ENCODE measurements at regions not wholly inside any gene's neighbourhood (a gene's known extent, or its start where the extent isn't known, plus 50 kb on each side); places are given as distances from the start of the nearest gene placed in this dataset.

DNA sequence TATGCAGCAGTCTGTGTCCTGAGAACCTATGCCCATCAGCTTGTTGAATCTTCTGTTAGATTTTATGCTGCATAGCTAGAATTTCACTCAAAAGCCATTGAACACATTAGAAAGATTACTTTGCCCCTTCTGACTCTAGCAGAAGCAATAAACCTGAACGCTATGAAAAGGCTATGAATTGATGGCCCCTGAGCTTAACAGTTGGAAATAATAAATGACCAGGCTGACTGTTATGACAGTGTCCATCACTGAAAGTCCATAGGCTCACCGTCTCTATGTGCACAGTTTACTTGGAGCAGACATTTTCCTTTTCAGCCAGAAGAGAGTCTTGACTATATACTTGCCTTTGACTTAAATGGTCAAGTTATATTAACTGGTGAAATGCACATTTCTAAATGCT, 1618.8 kb upstream of the ACVR2A start:
- intact Hi-C loops (cut with micrococcal nuclease), result no loop called here
- no peaks in the 10 kb centered on the region for H3K9me2 ChIP-seq (replicated peaks; ENCODE audit: low read length)
- no peaks in the 10 kb centered on the region for H4K20me1 ChIP-seq (ENCODE audit: low read length)
- no TSS peak for BruUV-seq (replicated peaks)
- no peaks in the 10 kb centered on the region for H3K4me1 ChIP-seq (ENCODE audit: insufficient read depth, low read length)
- H3K79me2 ChIP-seq (ENCODE audit: low read length), result no peaks in the 10 kb centered on the region
- no peak overlapping the region for H3K4me3 ChIP-seq (ENCODE audit: low read length)
- no peak overlapping the region for H3K27ac ChIP-seq (ENCODE audit: low read length)
- no peak overlapping the region for H3K9ac ChIP-seq (ENCODE audit: low read length)
- no peak overlapping the region for H3K4me2 ChIP-seq (ENCODE audit: low read length)
- POLR2A ChIA-PET (ENCODE audit: unreplicated experiment), result no interaction called here
- TF ChIP-seq EZH2 (IDR thresholded peaks at IDR 0.05; ENCODE audit: low read length, unreplicated experiment), result no peak
- no peak for TF ChIP-seq EZH2phosphoT487 (IDR thresholded peaks at IDR 0.05; ENCODE audit: borderline replicate concordance, low read length)
- TF ChIP-seq, protein P1, sequence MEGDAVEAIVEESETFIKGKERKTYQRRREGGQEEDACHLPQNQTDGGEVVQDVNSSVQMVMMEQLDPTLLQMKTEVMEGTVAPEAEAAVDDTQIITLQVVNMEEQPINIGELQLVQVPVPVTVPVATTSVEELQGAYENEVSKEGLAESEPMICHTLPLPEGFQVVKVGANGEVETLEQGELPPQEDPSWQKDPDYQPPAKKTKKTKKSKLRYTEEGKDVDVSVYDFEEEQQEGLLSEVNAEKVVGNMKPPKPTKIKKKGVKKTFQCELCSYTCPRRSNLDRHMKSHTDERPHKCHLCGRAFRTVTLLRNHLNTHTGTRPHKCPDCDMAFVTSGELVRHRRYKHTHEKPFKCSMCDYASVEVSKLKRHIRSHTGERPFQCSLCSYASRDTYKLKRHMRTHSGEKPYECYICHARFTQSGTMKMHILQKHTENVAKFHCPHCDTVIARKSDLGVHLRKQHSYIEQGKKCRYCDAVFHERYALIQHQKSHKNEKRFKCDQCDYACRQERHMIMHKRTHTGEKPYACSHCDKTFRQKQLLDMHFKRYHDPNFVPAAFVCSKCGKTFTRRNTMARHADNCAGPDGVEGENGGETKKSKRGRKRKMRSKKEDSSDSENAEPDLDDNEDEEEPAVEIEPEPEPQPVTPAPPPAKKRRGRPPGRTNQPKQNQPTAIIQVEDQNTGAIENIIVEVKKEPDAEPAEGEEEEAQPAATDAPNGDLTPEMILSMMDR (conservative IDR thresholded peaks at IDR 0.05; ENCODE audit: low read depth, low read length), result no peak
- H3K9me3 ChIP-seq (ENCODE audit: low read length), result no peaks in the 10 kb centered on the region
- DNase-seq (no peak), ATAC-seq (no peak)
- H2AFZ ChIP-seq (ENCODE audit: low read length), result no peak overlapping the region
- CTCF ChIA-PET, result no interaction called here
- H3F3A ChIP-seq (ENCODE audit: low read length, unreplicated experiment), result no peaks in the 10 kb centered on the region
- no peaks in the 10 kb centered on the region for H3K36me3 ChIP-seq (ENCODE audit: low read depth, low read length)
- H3K27me3 ChIP-seq (ENCODE audit: low read length), result no peaks in the 10 kb centered on the region

DNA sequence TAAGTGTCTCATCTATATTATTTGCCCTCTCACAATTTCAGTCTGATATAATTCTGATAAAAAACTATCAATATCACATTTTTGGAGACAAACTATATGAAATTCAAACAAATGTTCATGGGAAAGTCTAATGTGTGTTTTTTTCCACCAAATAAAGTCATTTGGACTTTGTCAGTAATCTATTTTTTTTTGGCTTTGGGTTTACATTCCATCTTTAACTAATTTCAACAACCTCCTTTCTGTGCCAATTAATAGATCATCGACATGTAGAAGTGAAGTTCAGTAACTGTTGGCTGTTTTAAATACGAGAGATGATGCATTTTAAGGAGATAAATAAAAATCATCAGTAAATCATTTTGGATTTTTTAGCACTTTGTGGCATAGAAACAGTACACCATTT, 1623.0 kb upstream of the ACVR2A start:
- H3K79me2 ChIP-seq (ENCODE audit: low read length), result no peaks in the 10 kb centered on the region
- no peaks in the 10 kb centered on the region for H3K9me2 ChIP-seq (replicated peaks; ENCODE audit: low read length)
- intact Hi-C loops (cut with micrococcal nuclease), result no loop called here
- POLR2A ChIA-PET (ENCODE audit: unreplicated experiment), result no interaction called here
- H4K20me1 ChIP-seq (ENCODE audit: low read length), result no peaks in the 10 kb centered on the region
- H3K27ac ChIP-seq (ENCODE audit: low read length), result no peak overlapping the region
- DNase-seq, result no peak
- no peaks in the 10 kb centered on the region for H3K4me1 ChIP-seq (ENCODE audit: insufficient read depth, low read length)
- no peak overlapping the region for H2AFZ ChIP-seq (ENCODE audit: low read length)
- TF ChIP-seq EZH2 (IDR thresholded peaks at IDR 0.05; ENCODE audit: low read length, unreplicated experiment) (no peak), EZH2phosphoT487 (IDR thresholded peaks at IDR 0.05; ENCODE audit: borderline replicate concordance, low read length) (no peak)
- TF ChIP-seq, protein P1 (conservative IDR thresholded peaks at IDR 0.05; ENCODE audit: low read depth, low read length), result no peak
- no peak for ATAC-seq
- no peaks in the 10 kb centered on the region for H3K9me3 ChIP-seq (ENCODE audit: low read length)
- no TSS peak for BruUV-seq (replicated peaks)
- H3K27me3 ChIP-seq (ENCODE audit: low read length), result no peaks in the 10 kb centered on the region
- H3K4me3 ChIP-seq (ENCODE audit: low read length), result no peak overlapping the region
- no peaks in the 10 kb centered on the region for H3K36me3 ChIP-seq (ENCODE audit: low read depth, low read length)
- CTCF ChIA-PET, result no interaction called here
- no peak overlapping the region for H3K9ac ChIP-seq (ENCODE audit: low read length)
- H3F3A ChIP-seq (ENCODE audit: low read length, unreplicated experiment), result no peaks in the 10 kb centered on the region
- H3K4me2 ChIP-seq (ENCODE audit: low read length), result no peak overlapping the region

DNA sequence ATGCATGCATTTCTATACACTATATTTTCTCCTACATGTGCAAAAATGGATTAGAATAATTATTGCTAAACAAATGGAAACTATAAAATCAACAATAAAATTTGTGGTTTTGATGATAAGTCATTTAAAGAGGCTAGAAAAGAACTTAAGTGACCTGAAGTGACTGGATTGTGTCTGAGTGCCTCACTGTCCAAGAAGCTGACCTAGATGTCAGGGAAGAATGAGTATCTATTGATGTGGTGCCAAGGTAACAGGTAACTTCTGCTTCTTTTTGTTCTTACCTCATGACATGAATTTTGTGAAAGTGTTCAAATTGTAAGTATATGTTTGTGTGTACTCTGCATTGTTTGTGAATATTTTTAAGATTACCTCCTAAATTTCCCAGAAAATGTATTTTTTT, 1623.9 kb upstream of the ACVR2A start:
- Histone ChIP-seq H3K9me3 (ENCODE audit: low read length) (no peaks in the 10 kb centered on the region), H3K4me3 (ENCODE audit: low read length) (no peak overlapping the region), H2AFZ (ENCODE audit: low read length) (no peak overlapping the region), H3K79me2 (ENCODE audit: low read length) (no peaks in the 10 kb centered on the region), H3F3A (ENCODE audit: low read length, unreplicated experiment) (no peaks in the 10 kb centered on the region), H3K9ac (ENCODE audit: low read length) (no peak overlapping the region), H3K27ac (ENCODE audit: low read length) (no peak overlapping the region), H3K4me1 (ENCODE audit: insufficient read depth, low read length) (no peaks in the 10 kb centered on the region), H3K9me2 (replicated peaks; ENCODE audit: low read length) (no peaks in the 10 kb centered on the region), H3K4me2 (ENCODE audit: low read length) (no peak overlapping the region), H3K27me3 (ENCODE audit: low read length) (no peaks in the 10 kb centered on the region), H4K20me1 (ENCODE audit: low read length) (no peaks in the 10 kb centered on the region), H3K36me3 (ENCODE audit: low read depth, low read length) (no peaks in the 10 kb centered on the region)
- intact Hi-C loops (cut with micrococcal nuclease), result no loop called here
- ChIA-PET POLR2A (ENCODE audit: unreplicated experiment) (no interaction called here), CTCF (no interaction called here)
- no peak for TF ChIP-seq EZH2phosphoT487 (IDR thresholded peaks at IDR 0.05; ENCODE audit: borderline replicate concordance, low read length)
- TF ChIP-seq EZH2 (IDR thresholded peaks at IDR 0.05; ENCODE audit: low read length, unreplicated experiment), result no peak
- TF ChIP-seq, protein P1 (conservative IDR thresholded peaks at IDR 0.05; ENCODE audit: low read depth, low read length), result no peak
- no TSS peak for BruUV-seq (replicated peaks)
- ATAC-seq (no peak), DNase-seq (no peak)

All from PC-3 (cell line).